HG02970 (cell line): ENCODE measurements at regions not wholly inside any gene's neighbourhood (a gene's known extent, or its start where the extent isn't known, plus 50 kb on each side); places are given as distances from the start of the nearest gene placed in this dataset.
"Not testable (repeated sequence)": the region's sequence is repeated elsewhere in the genome, so short reads cannot be mapped to it uniquely, and the experiment has no call there.

Experiments
- ATAC-seq: cut with Tn5 transposase; IDR thresholded peaks from one replicate; pipeline ENCODE4 v1.9.1; 2021; ENCODE audit warnings: mild to moderate bottlenecking, moderate library complexity, moderate number of reproducible peaks; ENCODE audit not compliant: unreplicated experiment, low FRiP score

GRCh38 chr20:53678990-53679596 is 85.5 kb upstream of the ZNF217 start:
- no peak for ATAC-seq

- no peak for ATAC-seq
These were observed 84.8 kb upstream of the ZNF217 start for GRCh38 chr20:53678315-53678989.

- ATAC-seq, result no peak
These were observed 84.0 kb upstream of the ZNF217 start for GRCh38 chr20:53677447-53678314.

GRCh38 chr20:53676987-53677386 is 83.3 kb upstream of the ZNF217 start:
- no peak for ATAC-seq

GRCh38 chr20:53676519-53676822 is 82.8 kb upstream of the ZNF217 start:
- ATAC-seq, result no peak

GRCh38 chr20:53672484-53673129 is 79.0 kb upstream of the ZNF217 start:
- no peak for ATAC-seq

GRCh38 chr20:53671370-53671769 is 77.7 kb upstream of the ZNF217 start:
- no peak for ATAC-seq

- ATAC-seq, result not testable (repeated sequence)
These were observed 76.1 kb upstream of the ZNF217 start for GRCh38 chr20:53669517-53670313.

- no peak for ATAC-seq
These were observed 75.4 kb upstream of the ZNF217 start for GRCh38 chr20:53668992-53669391.

- no peak for ATAC-seq
These were observed 72.5 kb upstream of the ZNF217 start for GRCh38 chr20:53666144-53666543.

GRCh38 chr20:53664121-53664520 is 70.5 kb upstream of the ZNF217 start:
- no peak for ATAC-seq

GRCh38 chr20:53663521-53663920 is 69.9 kb upstream of the ZNF217 start:
- ATAC-seq, result not testable (repeated sequence)

GRCh38 chr20:53662595-53662994 is 69.0 kb upstream of the ZNF217 start:
- ATAC-seq, result no peak

- no peak for ATAC-seq
These were observed 67.3 kb upstream of the ZNF217 start for GRCh38 chr20:53660947-53661381.

GRCh38 chr20:53660078-53660909 is 66.7 kb upstream of the ZNF217 start:
- no peak for ATAC-seq

- ATAC-seq, result no peak
These were observed 65.3 kb upstream of the ZNF217 start for GRCh38 chr20:53658973-53659372.

- ATAC-seq, result no peak
These were observed 64.7 kb upstream of the ZNF217 start for GRCh38 chr20:53658322-53658721.

GRCh38 chr20:53657732-53658131 is 64.1 kb upstream of the ZNF217 start:
- ATAC-seq, result no peak

GRCh38 chr20:53657279-53657678 is 63.6 kb upstream of the ZNF217 start:
- ATAC-seq, result no peak
